ENCODE measurements at regions not wholly inside any gene's neighbourhood (a gene's known extent, or its start where the extent isn't known, plus 50 kb on each side); places are given as distances from the start of the nearest gene placed in this dataset.

GRCh38 chr17:79385962-79386563 is 224.8 kb downstream of the RBFOX3 start:
- no peak for DNase-seq (ENCODE audit: low spot score in 2 of 2)
- no peak for TF ChIP-seq POLR2A (IDR thresholded peaks at IDR 0.05)
- TF ChIP-seq, protein P1, sequence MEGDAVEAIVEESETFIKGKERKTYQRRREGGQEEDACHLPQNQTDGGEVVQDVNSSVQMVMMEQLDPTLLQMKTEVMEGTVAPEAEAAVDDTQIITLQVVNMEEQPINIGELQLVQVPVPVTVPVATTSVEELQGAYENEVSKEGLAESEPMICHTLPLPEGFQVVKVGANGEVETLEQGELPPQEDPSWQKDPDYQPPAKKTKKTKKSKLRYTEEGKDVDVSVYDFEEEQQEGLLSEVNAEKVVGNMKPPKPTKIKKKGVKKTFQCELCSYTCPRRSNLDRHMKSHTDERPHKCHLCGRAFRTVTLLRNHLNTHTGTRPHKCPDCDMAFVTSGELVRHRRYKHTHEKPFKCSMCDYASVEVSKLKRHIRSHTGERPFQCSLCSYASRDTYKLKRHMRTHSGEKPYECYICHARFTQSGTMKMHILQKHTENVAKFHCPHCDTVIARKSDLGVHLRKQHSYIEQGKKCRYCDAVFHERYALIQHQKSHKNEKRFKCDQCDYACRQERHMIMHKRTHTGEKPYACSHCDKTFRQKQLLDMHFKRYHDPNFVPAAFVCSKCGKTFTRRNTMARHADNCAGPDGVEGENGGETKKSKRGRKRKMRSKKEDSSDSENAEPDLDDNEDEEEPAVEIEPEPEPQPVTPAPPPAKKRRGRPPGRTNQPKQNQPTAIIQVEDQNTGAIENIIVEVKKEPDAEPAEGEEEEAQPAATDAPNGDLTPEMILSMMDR (IDR thresholded peaks at IDR 0.05): no peak
- H3K4me3 ChIP-seq (ENCODE audit: low read depth, poor library complexity, severe bottlenecking): no peak overlapping the region
- 90 to 91% methylated on average over 5 of the region's 5 CpGs for WGBS, 2 donors
- intact Hi-C loops (cut with DNase I; ENCODE audit: low total_unique reads): no loop called here

- intact Hi-C loops (cut with DNase I; ENCODE audit: low total_unique reads): no loop called here
- 54 to 64% methylated on average over 9 of the region's 9 CpGs for WGBS, 2 donors
- no peak for DNase-seq (ENCODE audit: low spot score in 2 of 2)
- no peak overlapping the region for H3K4me3 ChIP-seq (ENCODE audit: low read depth, poor library complexity, severe bottlenecking)
- no peak for TF ChIP-seq POLR2A (IDR thresholded peaks at IDR 0.05)
- TF ChIP-seq, protein P1 (IDR thresholded peaks at IDR 0.05): no peak
Observed at GRCh38 chr17:79382313-79382712, 228.5 kb downstream of the RBFOX3 start.

GRCh38 chr17:79379700-79380445 is 231.0 kb downstream of the RBFOX3 start:
- H3K4me3 ChIP-seq (ENCODE audit: low read depth, poor library complexity, severe bottlenecking): no peak overlapping the region
- DNase-seq (ENCODE audit: low spot score in 2 of 2): no peak
- TF ChIP-seq, protein P1 (IDR thresholded peaks at IDR 0.05): no peak
- no peak for TF ChIP-seq POLR2A (IDR thresholded peaks at IDR 0.05)
- 72% methylated on average over 19 to 21 of the region's 21 CpGs for WGBS, 2 donors
- intact Hi-C loops (cut with DNase I; ENCODE audit: low total_unique reads): no loop called here

GRCh38 chr17:79377230-79377786 is 233.5 kb downstream of the RBFOX3 start:
- TF ChIP-seq, protein P1 (IDR thresholded peaks at IDR 0.05): no peak
- TF ChIP-seq POLR2A (IDR thresholded peaks at IDR 0.05): no peak
- no peak for DNase-seq (ENCODE audit: low spot score in 2 of 2)
- 58 to 65% methylated on average over 24 to 25 of the region's 25 CpGs for WGBS, 2 donors
- no peak overlapping the region for H3K4me3 ChIP-seq (ENCODE audit: low read depth, poor library complexity, severe bottlenecking)
- intact Hi-C loops (cut with DNase I; ENCODE audit: low total_unique reads): no loop called here

DNA sequence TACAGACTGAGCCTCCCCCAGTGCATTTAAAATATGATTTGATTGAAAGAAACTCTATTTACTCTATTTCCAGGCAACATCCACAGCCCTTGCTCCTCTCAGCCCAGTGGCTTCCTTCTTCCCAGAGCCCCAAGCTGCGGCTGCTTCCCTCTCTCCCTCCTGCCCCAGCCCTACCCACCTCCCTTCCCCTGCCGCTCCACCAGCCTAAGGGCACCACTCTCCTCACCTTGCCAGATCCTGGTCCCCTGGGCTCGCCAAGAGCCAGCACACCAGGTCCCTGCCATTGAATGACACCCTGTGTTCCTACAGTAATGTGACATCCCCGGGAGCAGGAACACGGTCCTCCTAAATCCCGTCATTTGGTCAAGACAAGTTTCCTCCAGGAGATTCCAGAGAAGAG is 236.0 kb downstream of the RBFOX3 start:
- intact Hi-C loops (cut with DNase I; ENCODE audit: low total_unique reads): no loop called here

More for the DNA sequence above, 236.0 kb downstream of the RBFOX3 start:
- TF ChIP-seq, protein P1 (IDR thresholded peaks at IDR 0.05): no peak
- no peak for TF ChIP-seq POLR2A (IDR thresholded peaks at IDR 0.05)
- WGBS, 2 donors: 26 to 39% methylated on average over 6 of the region's 6 CpGs
- H3K4me3 ChIP-seq (ENCODE audit: low read depth, poor library complexity, severe bottlenecking): no peak overlapping the region
- DNase-seq (ENCODE audit: low spot score in 2 of 2): no peak
